Limb (tissue), 2 donors: ENCODE measurements at regions not wholly inside any gene's neighbourhood (a gene's known extent, or its start where the extent isn't known, plus 50 kb on each side); places are given as distances from the start of the nearest gene placed in this dataset.
A peak's percentile ranks its signal among the peaks of the same experiment; 100 is the strongest.

Source experiments
- DNase-seq, 2 donors: peaks; one replicate each; pipeline ENCODE4 v3.0.0-alpha.2; 2016; ENCODE audit errors: extremely low spot score in 2 of 2

- DNase-seq: no peak
Observed at GRCh38 chr11:134815404-134815803, 403.4 kb upstream of the B3GAT1 start.

- DNase-seq: no peak
Observed at GRCh38 chr11:134807997-134808396, 396.0 kb upstream of the B3GAT1 start.

- no peak for DNase-seq
Observed at GRCh38 chr11:134802598-134802997, 390.6 kb upstream of the B3GAT1 start.

- peak in 1 of 2 donors; percentile 34 for DNase-seq
Observed at GRCh38 chr11:134802116-134802515, 390.1 kb upstream of the B3GAT1 start.

DNA sequence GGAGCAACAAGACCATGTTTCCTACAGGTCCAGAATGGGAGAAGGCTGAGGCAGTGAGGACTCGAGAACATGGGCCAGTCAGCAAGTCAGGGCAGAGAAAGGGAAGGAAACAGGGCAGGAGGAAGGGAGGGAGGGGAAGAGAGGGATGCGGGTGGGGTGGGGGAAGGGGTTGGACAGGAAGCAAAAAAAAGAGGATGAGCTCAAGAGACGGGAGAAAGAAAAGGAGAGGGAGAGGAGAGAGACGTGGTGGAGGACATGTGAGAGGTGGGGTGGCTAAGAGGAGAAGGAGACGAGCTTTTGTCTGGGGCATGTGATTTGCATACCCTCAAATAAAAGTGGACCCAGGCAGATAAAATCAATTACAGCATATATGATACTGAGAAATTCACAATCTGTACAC, 389.5 kb upstream of the B3GAT1 start:
- no peak for DNase-seq

DNA sequence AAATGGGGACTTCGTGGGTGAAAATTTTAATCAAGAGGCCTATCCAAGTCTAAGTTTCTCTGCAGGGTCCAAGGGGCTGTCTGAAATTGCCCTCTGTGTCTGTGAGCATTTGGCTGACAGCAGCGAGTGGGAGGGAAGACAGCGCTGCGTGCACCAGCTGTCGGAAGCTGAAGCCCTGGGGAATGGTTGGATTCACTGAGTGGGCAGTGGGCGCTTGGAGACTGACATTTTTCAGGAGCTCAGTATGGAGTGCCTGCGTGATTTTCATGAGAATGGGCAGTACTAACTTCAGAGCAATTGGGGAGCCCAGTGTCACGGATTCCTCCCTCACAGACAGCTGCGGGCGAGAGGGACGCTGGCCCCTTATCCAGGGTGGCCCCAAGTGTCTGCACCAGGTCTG, 388.8 kb upstream of the B3GAT1 start:
- peak in 1 of 2 donors; percentile 45 for DNase-seq

DNA sequence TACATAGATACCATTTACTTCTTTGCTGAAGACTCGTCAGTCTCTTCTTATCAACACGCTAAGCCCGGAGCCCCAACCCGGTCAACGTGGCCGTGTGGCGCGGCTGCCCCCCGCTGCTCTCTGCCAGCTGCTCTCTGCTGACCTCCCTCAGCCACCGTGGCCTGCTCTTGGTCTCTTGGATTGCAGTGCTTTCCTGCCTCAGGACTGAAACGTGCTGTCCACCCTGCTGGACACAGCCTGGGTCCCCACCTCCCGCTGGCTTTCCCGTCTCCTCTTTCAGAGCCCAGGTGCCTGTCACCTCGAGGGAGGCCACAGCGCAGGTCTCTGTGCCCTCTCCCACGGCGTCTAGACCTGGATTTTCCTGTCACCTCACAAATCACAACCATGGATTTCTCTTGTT, 388.1 kb upstream of the B3GAT1 start:
- DNase-seq: no peak

DNA sequence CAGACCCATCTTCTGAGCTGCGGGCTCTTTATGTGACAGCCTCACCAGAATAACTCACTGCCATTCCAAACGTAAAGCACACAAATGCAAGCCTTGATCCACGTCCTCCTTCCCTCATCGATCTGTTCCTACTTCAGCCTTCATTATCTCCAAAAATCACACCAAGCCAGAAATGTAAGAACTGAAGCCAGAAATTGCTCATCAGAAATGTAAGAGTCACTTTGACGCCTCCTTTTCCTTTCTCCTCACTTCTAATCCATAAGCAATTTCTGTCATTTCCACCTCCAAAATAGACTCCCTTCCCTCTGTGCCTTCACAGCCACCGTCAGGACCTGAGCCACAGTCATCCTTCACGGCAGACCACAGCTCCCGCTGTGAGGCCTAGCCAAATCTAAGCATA, 387.3 kb upstream of the B3GAT1 start:
- DNase-seq: no peak

- DNase-seq: no peak
Observed at GRCh38 chr11:134797411-134798089, 385.5 kb upstream of the B3GAT1 start.

- DNase-seq: no peak
Observed at GRCh38 chr11:134795017-134795416, 383.0 kb upstream of the B3GAT1 start.

DNA sequence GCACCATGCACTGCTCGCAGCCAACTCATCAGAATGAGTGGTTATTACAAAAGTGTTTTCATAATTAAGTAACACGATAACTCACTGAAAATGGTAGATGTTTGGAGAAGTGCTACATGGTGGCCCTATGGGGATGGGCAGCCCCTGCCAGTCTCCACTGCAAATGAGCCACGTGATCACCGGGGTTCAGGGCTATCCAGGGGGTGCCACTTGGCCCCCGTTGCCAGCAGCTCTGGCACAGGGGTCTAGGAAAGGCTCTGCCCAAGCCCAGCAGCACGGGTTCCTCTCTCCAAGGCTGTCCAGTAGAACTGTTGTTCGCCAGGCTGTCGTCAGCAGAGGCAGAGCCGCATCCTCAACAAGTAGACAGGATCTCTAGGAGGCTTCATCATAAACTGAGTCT, 382.1 kb upstream of the B3GAT1 start:
- no peak for DNase-seq

DNA sequence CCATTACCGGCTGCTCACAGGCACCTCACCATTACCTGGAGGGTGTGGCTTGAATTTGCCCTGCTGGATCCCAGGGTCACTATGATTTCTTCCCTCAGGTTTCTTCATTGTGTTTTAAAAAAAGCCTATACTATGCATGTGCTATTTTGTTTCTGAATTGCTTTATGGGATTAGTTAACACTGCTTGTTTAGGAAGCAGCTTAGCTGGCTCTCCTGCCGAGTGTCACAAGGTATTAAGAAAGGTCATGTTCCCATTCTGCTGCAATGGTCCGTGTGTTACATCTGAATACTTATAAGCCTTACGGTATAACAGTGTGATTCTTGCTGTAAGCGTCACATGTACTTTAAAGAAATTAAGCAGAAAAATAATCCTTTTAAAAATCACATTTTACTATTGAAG, 380.6 kb upstream of the B3GAT1 start:
- DNase-seq: no peak

- DNase-seq: no peak
Observed at GRCh38 chr11:134792044-134792443, 380.0 kb upstream of the B3GAT1 start.

- DNase-seq: no peak
Observed at GRCh38 chr11:134791102-134791501, 379.1 kb upstream of the B3GAT1 start.

DNA sequence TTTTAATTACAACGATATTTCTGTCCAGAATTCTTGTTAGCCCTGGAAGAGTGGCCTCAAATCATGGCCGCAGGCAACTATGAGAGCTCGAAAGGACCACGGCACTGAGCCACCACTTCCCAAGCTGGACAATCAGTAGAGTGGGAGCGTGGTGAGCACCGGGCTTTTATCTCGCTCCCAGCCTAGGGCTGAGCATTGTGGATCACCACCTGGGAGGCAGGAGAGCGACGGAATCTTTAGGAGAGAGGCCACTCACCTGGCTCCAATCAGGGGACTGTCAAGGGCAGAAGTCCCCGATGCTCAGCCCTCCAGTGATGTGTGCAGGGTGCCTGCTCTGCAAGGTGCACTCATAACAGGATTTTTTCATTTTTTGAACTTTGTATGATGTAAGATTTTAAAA, 377.1 kb upstream of the B3GAT1 start:
- no peak for DNase-seq

- no peak for DNase-seq
Observed at GRCh38 chr11:134786636-134787035, 374.6 kb upstream of the B3GAT1 start.

- DNase-seq: no peak
Observed at GRCh38 chr11:134785660-134786284, 373.7 kb upstream of the B3GAT1 start.

- no peak for DNase-seq
Observed at GRCh38 chr11:134785059-134785458, 373.0 kb upstream of the B3GAT1 start.

DNA sequence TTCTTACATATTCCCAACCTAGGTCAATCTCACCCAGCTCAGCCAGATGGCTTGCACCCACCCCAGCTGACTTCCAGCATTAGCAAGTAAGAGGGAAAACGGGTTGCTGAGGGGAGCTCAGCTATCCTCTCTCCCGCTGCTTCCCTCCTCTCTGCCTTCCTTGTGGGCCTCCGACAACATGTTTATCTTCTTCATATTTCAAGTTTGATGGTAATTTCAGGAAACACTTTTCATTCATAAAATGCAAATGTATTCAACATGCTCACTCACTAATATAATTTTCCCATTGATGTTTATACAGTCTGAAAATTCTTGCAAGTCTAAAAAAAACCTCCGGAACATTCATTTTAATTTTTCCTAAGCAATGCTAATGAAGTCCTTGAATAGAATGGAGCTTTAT, 372.5 kb upstream of the B3GAT1 start:
- no peak for DNase-seq

DNA sequence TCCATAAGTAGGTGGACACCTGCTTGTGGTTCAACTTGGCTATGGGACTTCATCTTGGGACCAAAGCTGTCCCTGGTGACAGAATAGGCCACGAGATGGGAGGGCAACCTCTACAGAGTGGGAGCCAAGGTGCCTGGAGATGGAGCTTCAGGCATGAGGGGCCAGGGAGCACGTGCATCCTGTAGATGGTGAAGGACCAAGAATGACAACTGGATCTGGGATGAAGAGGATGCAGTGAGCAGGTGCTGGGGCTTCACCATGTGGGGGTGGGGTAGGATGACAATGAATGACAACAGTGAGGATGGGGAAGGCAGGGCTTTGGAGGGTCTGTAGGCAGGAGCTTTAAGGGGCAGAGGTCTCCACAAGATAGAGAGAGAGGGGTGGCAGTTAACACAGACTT, 372.0 kb upstream of the B3GAT1 start:
- DNase-seq: no peak

- no peak for DNase-seq
Observed at GRCh38 chr11:134783234-134783633, 371.2 kb upstream of the B3GAT1 start.

GRCh38 chr11:134781380-134781866, 369.4 kb upstream of the B3GAT1 start:
- no peak for DNase-seq

- DNase-seq: no peak
Observed at GRCh38 chr11:134780486-134781147, 368.6 kb upstream of the B3GAT1 start.
